ENCODE measurements at regions not wholly inside any gene's neighbourhood (a gene's known extent, or its start where the extent isn't known, plus 50 kb on each side); places are given as distances from the start of the nearest gene placed in this dataset.

- TF ChIP-seq NFIC (IDR thresholded peaks at IDR 0.05) = no peak
- TF ChIP-seq TCF12 (IDR thresholded peaks at IDR 0.05; ENCODE audit: low read depth) = no peak
- no peak for TF ChIP-seq MAX (IDR thresholded peaks at IDR 0.05)
Measured at GRCh38 chr3:110017304-110017703, 680.0 kb upstream of the DPPA4 start.

Measured in Ishikawa (cell line).